HCT116 (cell line): ENCODE measurements at regions not wholly inside any gene's neighbourhood (a gene's known extent, or its start where the extent isn't known, plus 50 kb on each side); places are given as distances from the start of the nearest gene placed in this dataset.

Source experiments
- ATAC-seq: fragments of 200-7000 bp; cut with Tn5 transposase; 2 replicates; pipeline ENCODE4 v1.9.1; 2020; ENCODE audit warnings: mild to moderate bottlenecking, moderate library complexity
- BruUV-seq: library from RNA; stranded (reverse); fragments of 400-500 nt; replicated peaks from 2 replicates; lab custom pipeline; 2021; lab: Mats Ljungman, UMichigan
- CTCF ChIA-PET: fragments of 300-600 bp; sonication (Branson Sonifier 250); formaldehyde crosslinking; loops from one replicate; lab custom pipeline; 2021; ENCODE audit warnings: antibody characterized with exemption; lab: Charles Lee
- POLR2A ChIA-PET: fragments of 300-600, 350-600 bp; sonication (Branson Sonifier 250); formaldehyde crosslinking; loops from one replicate; lab custom pipeline; 2021; ENCODE audit warnings: antibody characterized with exemption; lab: Charles Lee
- RAD21 ChIA-PET, 2 experiments: fragments of 300-600 bp; sonication (Branson Sonifier 250); formaldehyde crosslinking; loops; one replicate each; lab custom pipeline; 2023; ENCODE audit warnings: low total read pairs in 2 of 2; ENCODE audit not compliant: uncharacterized antibody in 2 of 2, unreplicated experiment in 2 of 2, low non-redundant PET in 1 of 2; lab: Charles Lee
- DNase-seq: peaks from one replicate; pipeline ENCODE4 v3.0.0-alpha.2; 2010; ENCODE audit warnings: low read depth, low spot score
- H2AFZ ChIP-seq: fragments of 200-600 bp; shearing (Covaris generic), sonication (generic); 2 replicates; pipeline ENCODE4 v1.6.1; 2017; ENCODE audit warnings: low read depth, mixed run types, mixed read lengths, antibody characterized with exemption, low read length; ENCODE audit not compliant: poor library complexity, severe bottlenecking
- H3K27ac ChIP-seq: 2 replicates; pipeline ENCODE4 v1.5.1; 2012; ENCODE audit warnings: low read depth, low read length
- H3K27me3 ChIP-seq: fragments of 200-600 bp; sonication (generic); 2 replicates; pipeline ENCODE4 v1.6.1; 2016; ENCODE audit warnings: mixed run types, low read length, mixed read lengths; ENCODE audit not compliant: insufficient read depth
- H3K36me3 ChIP-seq, 2 experiments: fragments of 200-500 bp in 1 of 2; fragments of 200-600 bp in 1 of 2; sonication (Bioruptor generic) in 1 of 2; sonication (generic) in 1 of 2; 2 replicates each; pipeline versions ENCODE4 v1.5.1 to v1.6.1; 2014 to 2016; ENCODE audit warnings: low read length in 2 of 2, inconsistent platforms in 1 of 2, mixed read lengths in 1 of 2, mixed run types in 1 of 2; ENCODE audit not compliant: insufficient read depth in 2 of 2, control insufficient read depth in 1 of 2
- H3K4me1 ChIP-seq, 2 experiments: fragments of 200-600 bp in 1 of 2; sonication (generic) in 1 of 2; 2 replicates each; pipeline versions ENCODE4 v1.5.1 to v1.6.1; 2012 to 2017; ENCODE audit warnings: low read length in 2 of 2, inconsistent platforms in 1 of 2, mild to moderate bottlenecking in 1 of 2, mixed read lengths in 1 of 2, mixed run types in 1 of 2, moderate library complexity in 1 of 2; ENCODE audit not compliant: insufficient read depth in 2 of 2, control insufficient read depth in 1 of 2
- H3K4me2 ChIP-seq: fragments of 200-600 bp; sonication (generic); 2 replicates; pipeline ENCODE4 v1.6.1; 2017; ENCODE audit warnings: mixed run types, low read length, mixed read lengths
- H3K4me3 ChIP-seq, 2 experiments: fragments of 200-600 bp in 1 of 2; sonication (generic) in 1 of 2; replicated peaks in 1 of 2; 2 replicates each; pipeline ENCODE4 v1.5.1; 2011 to 2016; ENCODE audit warnings: low read length in 2 of 2, control low read depth in 1 of 2, low read depth in 1 of 2, mild to moderate bottlenecking in 1 of 2, mixed read lengths in 1 of 2, mixed run types in 1 of 2
- H3K79me2 ChIP-seq: fragments of 200-600 bp; sonication (generic); 2 replicates; pipeline ENCODE4 v1.6.1; 2017; ENCODE audit warnings: mild to moderate bottlenecking, mixed run types, low read length, moderate library complexity, mixed read lengths; ENCODE audit not compliant: insufficient read depth
- H3K9ac ChIP-seq: fragments of 200-600 bp; sonication (generic); 2 replicates; pipeline ENCODE4 v1.6.1; 2016; ENCODE audit warnings: low read length, mixed read lengths
- H3K9me2 ChIP-seq: fragments of 200-600 bp; sonication (generic), shearing (Covaris generic); 2 replicates; pipeline ENCODE4 v1.6.1; 2017; ENCODE audit warnings: mixed run types, mild to moderate bottlenecking, moderate library complexity; ENCODE audit not compliant: insufficient read depth
- H3K9me3 ChIP-seq, 2 experiments: fragments of 200-500 bp in 1 of 2; fragments of 200-600 bp in 1 of 2; sonication (Bioruptor generic) in 1 of 2; sonication (generic) in 1 of 2; 2 replicates each; pipeline ENCODE4 v1.6.1; 2014 to 2017; ENCODE audit warnings: low read length in 2 of 2, mixed read lengths in 2 of 2, inconsistent platforms in 1 of 2, low read depth in 1 of 2, mild to moderate bottlenecking in 1 of 2, mixed run types in 1 of 2, moderate library complexity in 1 of 2; ENCODE audit not compliant: control insufficient read depth in 1 of 2, insufficient read depth in 1 of 2
- H4K20me1 ChIP-seq: fragments of 200-600 bp; sonication (generic), shearing (Covaris generic); 2 replicates; pipeline ENCODE4 v1.6.1; 2017; ENCODE audit warnings: mixed run types, mild to moderate bottlenecking, moderate library complexity; ENCODE audit not compliant: insufficient read depth
- CBX3 ChIP-seq: IDR thresholded peaks from 2 replicates; pipeline ENCODE4 v1.6.1; 2012; ENCODE audit warnings: low read depth
- CEBPB ChIP-seq: IDR thresholded peaks from 2 replicates; pipeline ENCODE4 v1.6.1; 2012; ENCODE audit warnings: low read depth
- CTCF ChIP-seq, 3 experiments: fragments of 200-600 bp in 1 of 3; sonication (generic) in 1 of 3; IDR thresholded peaks in 2 of 3; conservative IDR thresholded peaks in 1 of 3; 2 replicates each; pipeline ENCODE4 v1.5.1; 2012 to 2017; ENCODE audit warnings: low read depth in 2 of 3, low read length in 2 of 3, antibody characterized with exemption in 1 of 3, borderline replicate concordance in 1 of 3, control low read depth in 1 of 3, mild to moderate bottlenecking in 1 of 3, mixed read lengths in 1 of 3, mixed run types in 1 of 3, moderate library complexity in 1 of 3; ENCODE audit not compliant: insufficient read depth in 1 of 3
- EGR1 ChIP-seq: IDR thresholded peaks from 2 replicates; pipeline ENCODE4 v1.6.1; 2012; ENCODE audit warnings: low read depth
- FOSL1 ChIP-seq: IDR thresholded peaks from 2 replicates; pipeline ENCODE4 v1.6.1; 2012; ENCODE audit warnings: low read depth
- JUND ChIP-seq: IDR thresholded peaks from 2 replicates; pipeline ENCODE4 v1.6.1; 2012
- POLR2A ChIP-seq: IDR thresholded peaks from 2 replicates; pipeline ENCODE4 v1.7.0; 2011; ENCODE audit warnings: borderline replicate concordance; ENCODE audit not compliant: insufficient read depth, insufficient read length; ENCODE audit errors: extremely low read depth
- POLR2AphosphoS5 ChIP-seq: IDR thresholded peaks from 2 replicates; pipeline ENCODE4 v1.6.1; 2011; ENCODE audit warnings: mild to moderate bottlenecking, low read depth, low read length, moderate library complexity
- RAD21 ChIP-seq: IDR thresholded peaks from 2 replicates; pipeline ENCODE4 v1.6.1; 2012; ENCODE audit warnings: low read depth, mild to moderate bottlenecking
- SRF ChIP-seq: IDR thresholded peaks from 2 replicates; pipeline ENCODE4 v1.6.1; 2012; ENCODE audit warnings: low read depth
- TCF7L2 ChIP-seq: IDR thresholded peaks from 2 replicates; pipeline ENCODE4 v1.7.0; 2011; ENCODE audit warnings: borderline replicate concordance, inconsistent platforms; ENCODE audit not compliant: insufficient read depth, insufficient read length; ENCODE audit errors: extremely low read depth
- YY1 ChIP-seq: IDR thresholded peaks from 2 replicates; pipeline ENCODE4 v1.6.1; 2011; ENCODE audit warnings: low read length, low read depth, moderate library complexity, mild to moderate bottlenecking; ENCODE audit not compliant: insufficient replicate concordance; ENCODE audit errors: extremely low read depth
- ZFX ChIP-seq: fragments of 450-650 bp; IDR thresholded peaks from 2 replicates; pipeline ENCODE4 v1.6.1; 2017
- ZNF274 ChIP-seq: fragments of 200-500 bp; sonication (Bioruptor generic); IDR thresholded peaks from 2 replicates; pipeline ENCODE4 v1.6.1; 2014; ENCODE audit warnings: mild to moderate bottlenecking, low read depth, low read length, inconsistent platforms
- intact Hi-C: fragments of 100-400 bp; cut with micrococcal nuclease; formaldehyde crosslinking; loops from 2 replicates; pipeline ENCODE4 v1.10.0; 2022
- TF ChIP-seq, protein P1 (sequence below): IDR thresholded peaks from 2 replicates; pipeline ENCODE4 v1.6.1; 2012; ENCODE audit warnings: low read depth

DNA sequence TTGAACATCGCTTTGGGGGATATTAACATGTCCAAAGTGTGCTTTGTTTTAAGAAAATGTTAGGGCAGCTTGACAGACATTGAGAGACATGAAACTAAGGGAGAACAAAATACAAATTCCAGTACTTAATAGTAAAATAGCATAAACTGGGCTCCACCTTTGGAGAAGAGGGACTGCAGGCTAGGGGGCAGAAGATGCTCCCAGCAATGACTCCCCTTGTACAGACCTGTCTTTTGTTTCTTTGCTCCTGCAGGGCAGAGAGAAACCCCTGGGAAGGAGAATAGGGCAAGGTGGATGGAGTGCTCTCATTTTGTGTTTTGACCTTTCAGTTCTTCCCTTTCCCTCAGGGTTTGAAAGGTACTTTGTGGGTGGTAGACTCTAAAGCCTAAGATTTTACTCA lies 115.6 kb upstream of the PLCB4 start:
- Histone ChIP-seq H2AFZ (no peak overlapping the region), H3K9ac (no peak overlapping the region), H3K4me3 (no peak overlapping the region), H3K4me1 (no peaks in the 10 kb centered on the region), H3K27ac (no peak overlapping the region), H3K79me2 (no peaks in the 10 kb centered on the region), H3K27me3 (peaks cover 5% of the 10 kb centered on the region; the same call in 1 of the 2 replicates), H3K36me3 (no peaks in the 10 kb centered on the region), H4K20me1 (no peaks in the 10 kb centered on the region), H3K9me2 (no peaks in the 10 kb centered on the region), H3K9me3 (no peaks in the 10 kb centered on the region), H3K4me2 (no peak overlapping the region)
- POLR2A ChIA-PET, result no interaction called here
- RAD21 ChIA-PET, result no interaction called here
- ATAC-seq (peak; percentile 64; the same call in 1 of the 2 replicates), DNase-seq (no peak)
- BruUV-seq, result no TSS peak
- TF ChIP-seq CTCF (IDR thresholded peaks at IDR 0.05 in 2 of 3, conservative IDR thresholded peaks at IDR 0.05 in 1 of 3; ENCODE audit: borderline replicate concordance in 1 of 3, insufficient read depth in 1 of 3, low read depth in 2 of 3, low read length in 2 of 3) (peak in 2 of 3 experiments; percentile 28 to 38; a peak in 3 of 6 replicates), EGR1 (no peak)
- intact Hi-C loops, result no loop called here
- CTCF ChIA-PET, result no interaction called here

- Histone ChIP-seq H3K27me3 (no peaks in the 10 kb centered on the region), H3K4me3 (no peak overlapping the region), H3K27ac (no peak overlapping the region), H3K9me3 (no peaks in the 10 kb centered on the region), H3K9ac (no peak overlapping the region), H4K20me1 (no peaks in the 10 kb centered on the region), H3K4me2 (no peak overlapping the region), H3K9me2 (no peaks in the 10 kb centered on the region), H3K79me2 (no peaks in the 10 kb centered on the region), H2AFZ (no peak overlapping the region), H3K4me1 (no peaks in the 10 kb centered on the region), H3K36me3 (no peaks in the 10 kb centered on the region)
- CTCF ChIA-PET, result no interaction called here
- no TSS peak for BruUV-seq
- ATAC-seq (no peak), DNase-seq (no peak)
- intact Hi-C loops, result no loop called here
- POLR2A ChIA-PET, result no interaction called here
- RAD21 ChIA-PET, result no interaction called here
- TF ChIP-seq TCF7L2 (no peak), POLR2A (no peak), SRF (no peak), YY1 (no peak), FOSL1 (no peak), JUND (no peak), EGR1 (no peak), RAD21 (no peak), ZNF274 (no peak), ZFX (no peak), CEBPB (no peak), CBX3 (no peak), POLR2AphosphoS5 (no peak)
- TF ChIP-seq, protein P1, sequence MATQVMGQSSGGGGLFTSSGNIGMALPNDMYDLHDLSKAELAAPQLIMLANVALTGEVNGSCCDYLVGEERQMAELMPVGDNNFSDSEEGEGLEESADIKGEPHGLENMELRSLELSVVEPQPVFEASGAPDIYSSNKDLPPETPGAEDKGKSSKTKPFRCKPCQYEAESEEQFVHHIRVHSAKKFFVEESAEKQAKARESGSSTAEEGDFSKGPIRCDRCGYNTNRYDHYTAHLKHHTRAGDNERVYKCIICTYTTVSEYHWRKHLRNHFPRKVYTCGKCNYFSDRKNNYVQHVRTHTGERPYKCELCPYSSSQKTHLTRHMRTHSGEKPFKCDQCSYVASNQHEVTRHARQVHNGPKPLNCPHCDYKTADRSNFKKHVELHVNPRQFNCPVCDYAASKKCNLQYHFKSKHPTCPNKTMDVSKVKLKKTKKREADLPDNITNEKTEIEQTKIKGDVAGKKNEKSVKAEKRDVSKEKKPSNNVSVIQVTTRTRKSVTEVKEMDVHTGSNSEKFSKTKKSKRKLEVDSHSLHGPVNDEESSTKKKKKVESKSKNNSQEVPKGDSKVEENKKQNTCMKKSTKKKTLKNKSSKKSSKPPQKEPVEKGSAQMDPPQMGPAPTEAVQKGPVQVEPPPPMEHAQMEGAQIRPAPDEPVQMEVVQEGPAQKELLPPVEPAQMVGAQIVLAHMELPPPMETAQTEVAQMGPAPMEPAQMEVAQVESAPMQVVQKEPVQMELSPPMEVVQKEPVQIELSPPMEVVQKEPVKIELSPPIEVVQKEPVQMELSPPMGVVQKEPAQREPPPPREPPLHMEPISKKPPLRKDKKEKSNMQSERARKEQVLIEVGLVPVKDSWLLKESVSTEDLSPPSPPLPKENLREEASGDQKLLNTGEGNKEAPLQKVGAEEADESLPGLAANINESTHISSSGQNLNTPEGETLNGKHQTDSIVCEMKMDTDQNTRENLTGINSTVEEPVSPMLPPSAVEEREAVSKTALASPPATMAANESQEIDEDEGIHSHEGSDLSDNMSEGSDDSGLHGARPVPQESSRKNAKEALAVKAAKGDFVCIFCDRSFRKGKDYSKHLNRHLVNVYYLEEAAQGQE, result no peak
These were observed 108.6 kb upstream of the PLCB4 start for GRCh38 chr20:8960241-8960640.
